GM04504 (cell line): ENCODE measurements at regions not wholly inside any gene's neighbourhood (a gene's known extent, or its start where the extent isn't known, plus 50 kb on each side); places are given as distances from the start of the nearest gene placed in this dataset.
"Not testable (repeated sequence)": the region's sequence is repeated elsewhere in the genome, so short reads cannot be mapped to it uniquely, and the experiment has no call there.

ENCODE experiments used
- DNase-seq: peaks from one replicate; pipeline ENCODE4 v3.0.0-alpha.2; 2012; ENCODE audit warnings: low read depth

GRCh38 chr2:122315306-122315705, 559.9 kb downstream of the TSN start:
- no peak for DNase-seq

GRCh38 chr2:122319539-122320132, 564.2 kb downstream of the TSN start:
- DNase-seq: no peak

DNA sequence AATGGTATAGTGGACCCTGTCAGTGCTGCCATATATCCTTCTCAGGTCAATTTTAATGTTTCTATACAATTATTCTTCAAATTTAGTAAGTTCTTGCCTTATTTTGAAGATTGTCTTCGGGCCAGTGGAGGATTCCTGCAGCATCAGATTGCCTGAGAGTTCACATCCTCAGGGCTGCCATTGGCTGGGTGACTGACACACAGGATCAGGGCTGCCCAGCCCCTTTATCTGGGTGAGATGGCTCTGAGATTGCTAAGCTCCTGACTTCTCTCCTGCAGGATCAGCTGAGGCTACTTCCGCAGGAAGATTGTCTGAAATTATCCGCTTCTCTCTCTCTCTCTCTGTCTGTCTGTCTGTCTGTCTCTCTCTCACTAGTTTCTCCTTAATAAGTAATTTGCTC, 567.4 kb downstream of the TSN start:
- DNase-seq: no peak

GRCh38 chr2:122323927-122324326, 568.5 kb downstream of the TSN start:
- no peak for DNase-seq

DNA sequence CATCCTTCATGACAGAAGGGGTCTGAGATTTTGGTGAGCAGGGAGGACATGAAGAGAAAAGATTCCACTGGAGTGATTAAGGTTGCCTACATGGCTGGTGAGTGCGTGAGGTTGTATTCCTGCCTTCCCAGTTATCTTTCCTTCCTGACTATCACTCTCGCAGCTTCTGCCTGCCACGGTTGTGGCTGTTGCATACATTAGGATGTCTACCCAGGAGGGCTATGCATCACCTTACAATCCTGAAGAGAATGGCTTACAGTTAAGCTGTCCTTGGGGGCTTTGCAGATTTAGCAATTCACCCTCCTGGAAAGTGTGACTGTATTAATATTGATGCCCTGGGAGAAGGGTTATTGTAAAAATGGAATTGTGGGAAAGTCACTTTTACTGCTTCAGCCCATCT, 571.0 kb downstream of the TSN start:
- no peak for DNase-seq

GRCh38 chr2:122328816-122329215, 573.4 kb downstream of the TSN start:
- DNase-seq: no peak

- DNase-seq: no peak
Observed at GRCh38 chr2:122329278-122329677, 573.8 kb downstream of the TSN start.

DNA sequence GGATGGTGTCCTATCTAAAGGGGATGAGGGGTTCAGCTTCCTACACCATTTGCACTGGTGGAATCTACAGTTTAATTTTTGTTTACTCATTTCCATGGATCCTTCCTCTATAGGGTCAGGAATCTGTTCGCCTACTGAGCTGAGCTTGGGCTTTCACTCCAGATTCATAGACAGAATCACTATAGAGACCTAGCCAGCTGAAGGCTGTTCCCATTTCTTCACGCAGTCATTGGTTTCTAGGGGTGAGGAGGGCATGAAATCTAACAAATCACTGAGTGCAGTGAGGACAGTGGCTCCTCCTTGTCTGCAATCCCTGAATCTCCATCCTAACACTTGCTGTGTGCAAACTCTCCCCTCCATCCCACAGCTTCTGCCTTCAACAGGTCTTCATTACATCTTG, 578.5 kb downstream of the TSN start:
- no peak for DNase-seq

- DNase-seq: no peak
Observed at GRCh38 chr2:122338000-122338399, 582.5 kb downstream of the TSN start.

DNA sequence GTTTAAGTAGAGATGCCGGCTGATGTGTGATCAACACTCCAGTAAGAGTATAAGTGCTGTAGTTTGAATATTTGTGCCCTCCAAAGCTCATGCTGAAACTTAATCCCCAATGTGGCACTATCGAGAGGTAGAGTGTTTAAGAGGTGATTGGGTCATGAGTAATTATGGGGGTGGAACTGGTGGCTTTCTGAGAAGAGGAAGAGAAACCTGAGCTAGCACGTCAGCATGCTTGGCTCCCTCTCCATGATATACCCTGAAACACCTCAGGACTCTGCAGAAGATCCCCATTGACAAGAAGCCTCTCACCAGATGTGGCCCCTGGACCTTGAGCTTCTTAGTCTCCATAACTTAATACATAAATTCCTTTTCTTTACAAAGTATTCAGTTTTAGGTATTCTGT, 584.8 kb downstream of the TSN start:
- no peak for DNase-seq

DNA sequence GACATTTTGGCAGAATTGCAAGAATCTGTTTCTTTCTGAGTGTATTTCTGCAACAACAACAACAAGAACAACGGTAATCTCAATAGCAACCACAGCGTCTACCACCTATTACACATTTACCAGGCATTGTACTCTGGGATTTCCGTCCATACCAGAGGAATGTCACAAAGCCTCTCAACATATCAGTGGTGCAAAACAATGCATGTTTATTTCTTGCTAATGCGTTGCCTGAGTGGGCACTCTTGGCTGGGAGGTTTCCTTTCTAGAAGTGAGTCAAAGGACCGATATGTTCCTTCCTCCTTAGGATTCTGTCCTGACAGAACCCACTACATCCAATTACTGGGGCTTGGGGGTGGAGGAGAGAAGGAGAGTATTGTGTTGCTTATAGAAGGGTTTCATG, 585.6 kb downstream of the TSN start:
- DNase-seq: no peak

GRCh38 chr2:122352151-122352550, 596.7 kb downstream of the TSN start:
- DNase-seq: not testable (repeated sequence)

- no peak for DNase-seq
Observed at GRCh38 chr2:122357998-122358397, 602.5 kb downstream of the TSN start.

- DNase-seq: no peak
Observed at GRCh38 chr2:122358729-122359128, 603.3 kb downstream of the TSN start.

DNA sequence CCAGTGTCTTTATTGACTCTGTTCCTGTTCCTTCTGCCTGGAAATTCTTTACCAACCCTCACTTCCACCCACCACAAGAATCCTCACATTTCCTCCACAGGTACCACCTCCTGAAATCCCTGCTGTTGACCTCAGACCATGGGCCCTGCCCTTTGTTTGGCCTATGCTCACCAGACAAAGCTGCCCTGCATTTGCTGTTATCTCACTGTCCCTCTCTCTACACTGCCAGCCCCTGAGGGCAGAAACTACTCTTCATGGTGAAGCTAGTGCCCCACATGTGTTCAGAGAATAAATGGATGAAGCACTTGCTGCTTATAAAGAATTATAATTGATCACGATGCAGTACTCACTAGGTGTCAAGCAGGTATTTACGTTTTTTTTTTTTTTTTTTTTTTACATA, 608.4 kb downstream of the TSN start:
- no peak for DNase-seq

- DNase-seq: no peak
Observed at GRCh38 chr2:122366427-122366826, 611.0 kb downstream of the TSN start.

GRCh38 chr2:122366969-122367645, 611.7 kb downstream of the TSN start:
- no peak for DNase-seq

- DNase-seq: no peak
Observed at GRCh38 chr2:122367646-122368010, 612.2 kb downstream of the TSN start.

- no peak for DNase-seq
Observed at GRCh38 chr2:122368576-122369243, 613.3 kb downstream of the TSN start.

DNA sequence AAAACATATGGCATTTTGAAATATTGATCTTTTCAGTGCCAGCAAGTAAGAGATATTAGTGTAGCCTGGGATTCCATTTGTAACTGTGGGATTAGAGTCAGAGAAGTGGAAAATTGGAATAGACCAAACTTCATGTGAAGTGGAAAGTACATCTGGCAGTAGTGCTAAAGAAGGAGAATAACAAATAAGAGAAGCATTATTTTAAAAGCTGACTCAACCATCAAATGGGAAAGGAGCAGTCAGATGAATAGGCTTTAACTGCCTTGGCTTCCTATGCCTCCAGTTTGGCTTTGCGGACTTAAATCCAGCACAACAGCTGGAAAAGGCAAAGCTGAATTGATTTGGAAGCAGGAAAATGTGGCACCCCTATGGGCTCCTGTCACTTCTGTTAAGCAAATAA, 623.1 kb downstream of the TSN start:
- DNase-seq: no peak

GRCh38 chr2:122384768-122385333, 629.4 kb downstream of the TSN start:
- DNase-seq: no peak

- no peak for DNase-seq
Observed at GRCh38 chr2:122388208-122388607, 632.8 kb downstream of the TSN start.

GRCh38 chr2:122389694-122390093, 634.2 kb downstream of the TSN start:
- DNase-seq: no peak
